NCI-H345 treated with DMSO at 0.1 percent for 48 hours (cell line): ENCODE measurements at regions not wholly inside any gene's neighbourhood (a gene's known extent, or its start where the extent isn't known, plus 50 kb on each side); places are given as distances from the start of the nearest gene placed in this dataset.
A peak's percentile ranks its signal among the peaks of the same experiment; 100 is the strongest.
"Not testable (repeated sequence)": the region's sequence is repeated elsewhere in the genome, so short reads cannot be mapped to it uniquely, and the experiment has no call there.

Source experiments
- DNase-seq: peaks from one replicate; lab custom pipeline; 2025; ENCODE audit not compliant: unreplicated experiment; lab: John Stamatoyannopoulos, UW

DNA sequence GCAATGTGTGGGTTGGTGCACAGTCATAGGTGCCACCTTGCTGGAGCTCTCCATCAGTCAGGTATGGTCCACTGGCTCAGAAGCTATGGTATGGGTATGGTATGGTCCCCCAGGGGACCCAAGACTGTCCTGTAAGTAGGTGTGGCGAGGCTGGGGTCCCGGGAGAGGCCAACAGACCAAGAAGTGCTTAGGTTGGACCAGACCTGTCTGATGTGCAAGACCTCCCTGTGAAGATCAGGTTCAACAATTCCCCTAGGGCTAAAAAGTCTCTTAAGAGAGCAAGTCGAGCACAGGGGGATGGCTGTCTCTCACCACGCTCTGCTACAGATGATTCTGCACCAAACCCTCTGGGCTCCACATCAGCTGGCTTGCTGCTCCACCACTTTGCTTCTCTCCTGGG, 1145.0 kb downstream of the RPA4 start:
- no peak for DNase-seq

DNA sequence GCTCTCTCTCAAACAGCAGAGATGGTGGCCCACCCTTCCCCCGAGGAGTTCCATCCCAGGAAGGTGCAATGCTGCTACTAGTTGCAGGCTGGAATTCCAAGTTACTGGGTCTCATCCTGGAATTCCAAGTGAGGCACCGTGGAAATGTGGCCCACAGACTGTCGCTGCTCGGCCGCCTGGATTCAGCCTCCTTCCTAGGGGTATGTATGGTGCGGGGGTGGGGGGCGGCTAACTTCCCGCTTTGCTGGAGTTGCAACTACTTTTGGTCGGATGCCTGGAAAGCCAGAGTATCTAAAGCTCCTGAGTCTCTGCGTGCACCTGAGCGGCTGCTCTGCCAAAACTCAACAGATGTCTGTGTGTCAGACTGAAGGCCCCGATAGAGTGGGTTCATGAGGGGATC, 1146.2 kb downstream of the RPA4 start:
- DNase-seq: no peak

DNA sequence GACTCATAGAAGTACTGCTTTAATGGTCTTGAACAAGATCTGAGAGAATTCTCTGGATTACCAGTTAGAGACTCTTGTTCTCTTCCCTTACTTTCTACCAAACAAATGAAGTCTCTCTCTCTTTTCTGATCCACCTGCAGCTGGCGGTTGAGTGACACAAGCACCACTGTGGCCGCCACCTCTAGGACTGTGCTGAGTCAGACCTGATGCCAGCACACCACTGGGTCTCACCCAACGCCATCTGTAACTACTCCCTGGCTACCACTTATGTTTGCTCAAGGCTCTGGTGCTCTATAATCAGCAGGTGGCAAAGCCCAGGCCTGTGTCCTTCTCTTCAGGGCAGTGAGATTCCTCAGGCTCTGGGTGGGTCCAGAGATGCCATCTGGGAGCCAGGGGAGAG, 1173.5 kb downstream of the RPA4 start:
- no peak for DNase-seq

DNA sequence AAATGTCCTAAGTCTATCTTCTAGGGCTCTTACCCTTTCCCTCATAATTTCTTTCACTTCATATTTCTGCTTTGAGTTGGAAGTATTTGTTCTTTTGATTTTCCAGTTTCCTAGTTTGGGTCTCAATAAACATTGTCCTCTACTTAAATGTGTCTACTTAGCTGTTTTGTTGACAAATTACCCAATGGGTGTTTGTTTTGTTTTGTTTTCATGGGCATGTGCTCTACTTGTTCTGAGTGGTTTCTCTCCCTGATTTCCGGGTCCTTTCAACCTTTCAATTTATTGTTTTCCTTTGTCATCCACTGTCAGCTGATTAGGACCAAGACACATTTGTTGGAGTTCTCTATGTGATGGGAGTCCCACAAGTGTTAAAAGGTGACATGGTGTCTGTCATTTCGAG, 1181.4 kb downstream of the RPA4 start:
- DNase-seq: no peak

DNA sequence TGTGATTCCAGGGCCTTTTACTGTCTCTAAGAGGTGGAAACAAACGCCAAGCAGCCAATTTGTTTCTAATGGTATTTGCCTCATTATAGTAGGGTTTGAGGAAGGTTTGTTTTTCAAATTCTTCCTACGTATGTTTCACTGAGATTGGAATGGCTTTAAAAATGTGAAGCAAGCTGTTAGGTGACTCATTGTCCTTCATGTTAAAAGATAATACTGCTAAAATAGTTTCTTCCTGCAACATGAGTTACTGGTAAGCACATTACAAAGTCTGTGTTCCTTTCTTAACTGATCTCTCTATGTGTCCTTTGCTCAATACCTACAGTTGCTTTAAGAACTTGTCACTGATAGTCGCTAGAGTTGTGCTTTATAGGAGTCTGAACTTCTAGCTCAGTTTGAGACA, 1183.9 kb downstream of the RPA4 start:
- DNase-seq: no peak

DNA sequence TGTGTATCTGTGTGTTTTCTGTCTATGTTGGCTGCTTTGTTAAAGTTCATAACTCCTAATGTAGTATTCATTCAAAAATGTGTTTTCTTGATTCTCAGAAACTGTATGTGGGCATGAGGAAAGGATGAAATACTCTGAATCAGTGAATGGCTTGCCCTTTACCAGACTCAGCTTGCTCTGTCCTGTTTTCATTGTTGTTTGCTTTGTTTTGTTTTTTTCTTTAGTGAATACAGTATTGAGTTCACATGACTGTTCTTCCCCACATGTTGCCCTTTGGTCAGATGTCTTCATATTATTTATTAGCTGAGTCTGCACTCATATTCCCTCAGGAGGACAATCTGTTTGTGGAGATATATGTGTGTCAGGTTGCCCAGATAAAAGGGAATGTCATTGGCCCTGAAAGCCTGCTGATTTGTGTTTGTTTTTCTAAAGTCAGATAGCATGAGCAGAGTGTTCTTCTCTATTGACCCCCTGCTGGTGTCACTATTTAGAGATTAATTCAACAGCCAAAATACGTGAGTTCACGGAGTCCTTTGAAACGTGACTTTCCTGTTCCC, 1184.4 kb downstream of the RPA4 start:
- peak; percentile 25 for DNase-seq

DNA sequence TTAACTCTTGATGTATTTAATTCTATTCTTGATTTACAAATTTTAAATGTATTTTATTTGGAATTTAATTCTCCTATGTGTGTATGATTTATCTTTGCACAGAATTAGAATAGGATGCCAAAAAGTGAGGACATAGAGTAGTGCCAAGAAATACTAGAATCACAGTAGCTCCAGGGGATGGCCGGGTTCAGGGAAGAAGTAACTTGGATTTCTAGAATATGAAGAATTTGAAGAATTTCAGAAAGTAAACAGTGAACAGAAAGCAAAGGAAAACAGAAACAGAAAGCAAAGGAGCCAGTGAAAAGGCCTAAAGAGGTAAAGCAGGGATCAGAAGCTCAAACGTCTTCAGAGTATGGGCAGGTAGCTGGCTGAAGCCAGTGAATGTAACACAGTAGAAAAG, 1187.6 kb downstream of the RPA4 start:
- no peak for DNase-seq

DNA sequence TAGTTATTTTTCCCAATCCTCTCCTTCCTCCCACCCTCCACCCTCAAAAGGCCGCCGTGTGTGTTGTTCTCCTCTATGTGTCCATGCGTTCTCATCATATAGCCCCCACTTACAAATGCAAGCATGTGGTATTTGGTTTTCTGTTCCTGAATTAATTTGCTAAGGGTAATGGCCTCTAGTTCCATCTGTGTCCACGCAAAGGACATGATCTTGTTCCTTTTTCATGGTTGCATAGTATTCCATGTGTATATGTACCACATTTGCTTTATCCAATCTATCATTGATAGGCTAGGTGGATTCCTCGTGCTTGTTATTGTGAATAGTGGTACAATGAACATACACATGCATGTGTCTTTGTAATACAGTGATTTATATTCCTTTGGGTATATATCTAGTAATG, 1193.7 kb downstream of the RPA4 start:
- no peak for DNase-seq

DNA sequence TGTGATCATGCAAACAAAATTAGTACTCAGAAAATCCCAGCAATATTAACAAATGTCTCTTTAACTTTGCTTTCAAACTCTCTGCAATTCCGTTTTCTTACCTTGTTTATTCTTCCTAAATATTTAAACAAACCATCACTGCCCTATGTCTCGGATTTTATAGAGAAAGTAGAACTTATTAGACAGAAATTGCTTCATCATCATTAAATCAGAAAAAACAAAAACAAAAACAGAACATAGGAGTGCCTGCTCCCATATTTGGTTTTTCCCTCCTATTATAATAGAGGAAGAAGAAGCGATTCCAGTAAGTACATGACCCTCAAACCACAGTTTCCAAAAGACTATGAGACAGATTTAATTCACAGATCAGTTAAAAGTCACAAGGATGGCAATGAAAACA, 1228.0 kb downstream of the RPA4 start:
- DNase-seq: no peak

DNA sequence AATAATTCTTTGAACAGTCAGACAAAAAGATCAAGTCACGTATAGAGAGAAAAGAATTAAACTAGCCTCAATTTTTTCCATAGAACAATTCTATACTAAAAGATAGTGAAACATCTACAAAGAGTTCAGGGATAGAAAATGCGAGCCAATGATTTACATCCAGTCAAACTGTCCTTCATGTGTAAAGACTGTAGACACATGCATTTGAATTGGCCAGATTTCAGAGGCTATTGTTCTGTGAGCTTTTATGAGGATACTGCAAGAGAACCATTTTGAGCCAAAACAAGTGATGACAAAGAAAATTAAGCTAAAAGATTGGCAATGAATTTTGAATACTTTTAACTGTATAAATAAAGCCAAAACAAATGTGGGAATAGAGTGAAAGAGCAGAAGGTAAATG, 1230.3 kb downstream of the RPA4 start:
- DNase-seq: no peak

DNA sequence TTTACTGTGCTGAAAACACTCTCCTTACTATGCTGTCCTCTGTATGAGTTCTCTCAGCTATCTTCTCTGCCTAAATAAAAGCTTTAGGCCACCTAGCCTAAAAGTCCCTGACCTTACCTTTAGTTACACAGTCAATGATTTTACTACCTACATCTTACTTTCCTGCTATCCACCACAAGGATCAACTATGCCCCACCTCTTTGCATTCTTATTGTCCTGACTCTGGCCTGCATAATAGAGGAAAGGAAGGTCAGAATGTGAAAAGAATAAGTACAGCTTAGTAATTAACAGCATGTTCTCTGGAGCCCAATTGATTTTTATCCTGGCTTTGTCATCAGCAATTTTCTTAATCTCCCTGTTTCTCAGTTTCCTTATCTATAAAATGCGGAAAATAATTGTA, 1257.8 kb downstream of the RPA4 start:
- no peak for DNase-seq

DNA sequence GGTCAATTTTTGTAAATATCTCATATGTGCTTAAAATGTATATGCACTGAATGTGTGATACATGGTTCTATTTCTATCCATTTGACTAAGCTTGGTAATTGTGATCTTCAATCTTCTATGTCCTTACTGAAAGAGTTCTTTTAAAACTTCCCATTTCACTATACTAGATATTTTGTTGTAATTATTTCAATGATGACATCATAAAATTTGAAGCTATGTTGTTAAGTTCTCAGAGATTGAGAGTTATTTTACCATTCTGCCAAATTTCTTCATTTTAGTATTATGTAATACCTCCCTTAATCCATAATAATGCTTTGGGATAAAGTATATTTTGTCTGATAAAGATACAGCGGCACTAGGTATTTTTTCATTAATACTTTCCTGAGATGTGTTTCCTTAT, 1307.3 kb downstream of the RPA4 start:
- no peak for DNase-seq

DNA sequence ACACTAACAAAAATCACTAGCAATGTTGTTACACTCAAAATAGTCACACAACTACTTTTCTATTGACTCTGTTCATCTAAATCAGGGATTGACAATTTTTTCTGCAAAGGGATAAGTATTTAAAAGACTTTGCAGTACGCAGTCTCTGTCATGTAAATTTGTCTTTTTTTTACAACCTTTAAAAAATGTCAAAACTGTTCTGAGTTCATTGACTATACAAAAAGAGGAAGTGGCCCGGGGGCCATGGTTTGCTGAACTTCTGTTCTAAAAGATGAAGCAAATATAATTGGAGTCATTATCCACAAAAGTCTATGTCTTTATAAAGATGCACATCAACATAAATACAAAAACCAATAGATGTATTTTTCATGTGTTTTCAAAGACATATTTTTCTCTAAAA, 1310.3 kb downstream of the RPA4 start:
- no peak for DNase-seq

DNA sequence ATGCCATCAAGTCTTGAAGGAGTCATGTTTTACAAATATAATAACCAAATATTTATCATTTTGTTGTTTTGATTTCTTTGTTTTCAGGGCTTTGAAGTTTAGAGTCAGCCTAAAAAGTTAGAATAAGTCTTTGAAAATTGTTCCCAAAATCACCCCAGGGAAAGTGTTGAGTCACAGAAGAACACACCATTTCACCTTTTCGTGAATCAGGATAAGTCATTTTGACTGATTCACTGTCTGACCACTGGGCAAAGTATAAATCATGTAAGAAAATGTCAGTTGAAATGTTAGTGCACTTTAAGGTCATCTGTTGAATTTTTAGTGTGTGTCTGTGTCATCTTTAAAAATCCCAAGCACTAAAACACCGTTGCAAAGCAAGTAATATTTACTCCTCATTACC, 1320.1 kb downstream of the RPA4 start:
- DNase-seq: no peak

DNA sequence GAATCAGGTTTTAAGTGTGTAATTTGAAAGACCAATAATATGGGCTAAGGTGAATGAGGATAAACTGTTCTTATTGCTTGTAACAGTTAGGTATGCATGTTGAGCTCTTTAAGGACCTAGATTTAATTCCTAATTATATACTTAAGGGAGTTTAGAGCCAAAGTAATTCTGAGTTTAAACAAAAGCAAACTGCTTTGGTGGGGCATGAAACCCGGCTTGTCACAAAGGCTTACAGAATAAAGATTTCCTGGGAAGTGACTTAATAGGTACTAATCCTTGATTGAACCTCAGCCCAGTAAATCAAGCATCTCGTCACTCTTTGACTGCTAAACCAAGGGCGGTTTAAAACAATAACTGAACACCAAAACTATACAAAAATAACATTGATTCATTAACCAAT, 1324.2 kb downstream of the RPA4 start:
- DNase-seq: no peak

DNA sequence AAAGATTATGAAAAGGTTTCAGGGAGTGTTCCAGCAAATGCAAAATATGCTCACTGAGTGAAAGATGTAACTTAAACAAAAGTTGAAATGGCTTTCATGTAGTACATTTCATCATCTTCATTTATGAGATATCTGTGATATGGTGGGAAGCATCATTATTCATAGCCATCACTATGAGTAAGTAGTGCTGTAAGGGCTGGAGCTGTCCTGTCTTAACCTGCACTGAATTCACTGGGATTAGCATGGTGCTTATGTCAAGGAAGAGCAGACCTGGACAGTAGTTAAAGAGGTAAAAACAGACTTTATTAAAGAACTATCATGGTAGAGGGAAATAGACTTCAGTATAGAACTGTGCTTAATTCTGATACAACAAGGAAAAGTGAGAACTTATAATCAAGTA, 1347.3 kb downstream of the RPA4 start:
- DNase-seq: no peak

DNA sequence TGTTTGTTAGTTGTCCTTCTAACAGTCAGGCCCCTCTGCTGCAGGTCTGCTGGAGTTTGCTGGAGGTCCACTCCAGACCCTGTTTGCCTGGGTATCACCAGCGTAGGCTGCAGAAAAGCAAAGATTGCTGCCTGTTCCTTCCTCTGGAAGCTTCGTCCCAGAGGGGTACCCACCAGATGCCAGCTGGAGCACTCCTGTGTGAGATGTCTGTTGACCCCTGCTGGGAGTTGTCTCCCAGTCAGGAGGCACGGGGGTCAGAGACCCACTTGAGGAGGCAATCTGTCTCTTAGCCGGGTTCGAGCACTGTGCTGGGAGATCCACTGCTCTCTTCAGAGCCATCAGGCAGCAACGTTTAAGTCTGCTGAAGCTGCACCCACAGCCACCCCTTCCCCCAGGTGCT, 1356.4 kb downstream of the RPA4 start:
- DNase-seq: not testable (repeated sequence)

DNA sequence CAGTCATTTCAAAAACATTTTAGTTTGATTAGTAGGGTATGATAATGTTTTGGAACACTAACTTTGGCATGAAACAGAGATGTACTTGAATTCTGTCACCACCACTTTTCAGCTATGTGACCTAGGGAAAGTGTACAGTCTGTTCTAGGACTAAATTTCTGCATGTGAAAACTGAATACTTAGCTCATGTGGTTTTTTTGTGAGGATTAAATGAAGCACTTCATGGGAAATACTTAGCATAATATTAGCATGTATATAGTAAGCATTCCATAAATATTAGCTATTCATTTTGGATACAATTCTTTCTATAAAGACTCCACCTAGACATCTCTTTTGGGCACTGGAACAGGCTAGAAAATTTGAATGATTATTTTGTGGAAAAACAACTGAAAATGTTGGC, 1379.4 kb downstream of the RPA4 start:
- no peak for DNase-seq

DNA sequence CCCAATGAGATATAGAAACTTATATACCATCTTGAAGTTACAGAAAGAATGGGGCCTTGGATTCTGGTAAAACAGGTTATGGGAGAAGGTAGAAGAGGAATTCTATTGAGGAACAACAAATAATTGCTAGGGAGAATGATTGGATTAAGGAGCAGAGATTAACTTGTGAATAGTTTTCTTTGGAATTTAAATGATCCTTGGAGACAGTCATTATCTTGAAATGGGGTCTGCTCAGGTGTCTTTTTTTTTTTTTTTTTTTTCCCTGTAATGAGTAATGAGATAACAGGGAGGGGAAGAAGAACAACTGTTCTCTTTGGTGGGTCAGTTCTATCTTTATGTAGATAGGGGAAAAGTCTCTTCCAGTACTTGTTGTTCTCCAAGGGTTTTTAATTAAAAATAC, 1406.0 kb downstream of the RPA4 start:
- no peak for DNase-seq

DNA sequence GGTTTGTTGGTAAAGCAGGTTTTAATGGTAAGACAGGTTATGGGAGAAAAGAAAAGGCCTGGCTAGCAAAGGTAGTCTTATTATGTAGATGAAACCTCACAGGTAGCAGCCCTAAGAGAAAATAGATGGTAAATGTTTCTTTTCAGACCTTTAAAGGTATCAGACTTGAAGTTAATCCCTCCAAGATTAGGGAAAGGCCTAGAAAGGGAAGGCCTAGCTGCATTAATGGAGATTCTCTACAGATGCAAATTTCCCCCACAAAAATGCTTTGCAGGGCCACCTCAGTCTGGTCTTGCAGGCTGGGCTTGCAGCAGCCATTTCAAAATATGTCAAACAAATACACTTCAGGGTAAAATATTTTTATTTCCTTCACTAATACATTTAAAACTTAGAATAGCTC, 1410.6 kb downstream of the RPA4 start:
- no peak for DNase-seq

DNA sequence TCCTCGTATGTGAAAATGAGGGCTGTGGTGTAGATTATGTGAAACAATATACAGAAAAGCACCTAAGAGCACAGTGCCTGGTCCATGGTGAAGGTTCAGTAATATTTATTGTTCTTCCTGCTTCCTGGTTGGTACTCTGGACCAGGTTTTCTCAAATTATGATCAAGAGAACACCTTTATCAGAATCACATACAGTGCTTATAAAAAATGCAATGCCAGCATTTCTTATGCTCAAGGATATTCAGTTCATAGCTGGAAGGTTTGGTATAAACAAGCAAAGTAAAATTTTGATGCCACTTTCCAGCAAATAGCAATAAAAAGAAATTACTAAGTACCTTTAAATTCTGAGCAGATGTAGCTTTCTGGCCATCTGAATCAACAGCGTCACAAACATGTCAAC, 1412.4 kb downstream of the RPA4 start:
- no peak for DNase-seq

DNA sequence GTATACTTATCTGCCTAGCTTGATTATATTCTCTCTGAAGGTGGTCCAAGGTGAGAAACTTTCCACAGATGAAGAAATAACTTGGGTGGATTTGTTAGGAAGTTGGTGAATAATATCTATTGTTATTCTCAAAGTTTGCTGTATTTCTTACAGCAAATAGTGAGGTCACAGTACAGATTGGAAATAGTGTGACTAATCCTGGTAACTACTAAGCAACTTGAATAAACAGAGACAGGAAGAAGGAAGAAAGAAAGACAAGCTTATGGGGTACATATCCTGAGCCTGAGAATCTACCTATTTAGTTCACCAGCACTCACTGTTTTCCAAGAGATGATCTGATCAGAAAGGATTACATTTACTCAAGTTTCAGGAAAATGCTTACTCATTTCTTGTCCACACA, 1416.1 kb downstream of the RPA4 start:
- DNase-seq: no peak

DNA sequence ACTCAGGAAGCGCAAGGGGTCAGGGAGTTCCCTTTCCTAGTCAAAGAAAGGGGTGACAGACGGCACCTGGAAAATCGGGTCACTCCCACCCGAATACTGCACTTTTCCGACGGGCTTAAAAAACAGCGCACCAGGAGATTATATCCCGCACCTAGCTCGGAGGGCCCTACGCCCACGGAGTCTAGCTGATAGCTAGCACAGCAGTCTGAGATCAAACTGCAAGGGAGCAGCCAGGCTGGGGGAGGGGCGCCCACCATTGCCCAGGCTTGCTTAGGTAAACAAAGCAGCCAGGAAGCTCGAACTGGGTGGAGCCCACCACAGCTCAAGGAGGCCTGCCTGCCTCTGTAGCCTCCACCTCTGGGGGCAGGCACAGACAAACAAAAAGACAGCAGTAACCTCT, 1416.8 kb downstream of the RPA4 start:
- not testable (repeated sequence) for DNase-seq

DNA sequence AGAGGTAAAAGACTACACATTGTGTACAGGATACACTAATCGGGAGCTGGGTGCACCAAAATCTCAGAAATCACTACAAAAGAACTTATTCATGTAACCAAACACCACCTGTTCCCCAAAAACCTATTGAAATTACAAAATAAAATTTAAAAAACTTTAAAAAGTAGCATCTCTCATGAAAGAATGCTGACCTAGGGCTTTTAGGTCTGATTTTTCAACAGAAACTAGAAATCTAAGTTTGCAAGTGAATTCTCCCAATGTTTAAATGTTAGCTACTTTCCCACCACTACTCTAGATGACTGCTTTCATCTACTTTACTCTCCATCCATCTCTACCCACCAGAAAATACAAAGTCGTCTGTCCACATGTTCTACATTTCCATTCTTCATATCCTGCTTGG, 1447.7 kb downstream of the RPA4 start:
- DNase-seq: no peak
